Fibroblast of lung (primary cell): ENCODE measurements at regions not wholly inside any gene's neighbourhood (a gene's known extent, or its start where the extent isn't known, plus 50 kb on each side); places are given as distances from the start of the nearest gene placed in this dataset.

Source experiments
- DNase-seq, 2 donors: peaks; one replicate each; pipeline versions ENCODE4 v3.0.0 to v3.0.0-alpha.2; 2010; ENCODE audit warnings: low read depth in 2 of 2
- H2AFZ ChIP-seq: 2 replicates; pipeline ENCODE4 v1.5.1; 2012; ENCODE audit warnings: low read length, control low read depth, inconsistent platforms
- H3K27ac ChIP-seq: 2 replicates; pipeline ENCODE4 v1.5.1; 2011; ENCODE audit warnings: low read length, control low read depth; ENCODE audit not compliant: insufficient read depth
- H3K27me3 ChIP-seq: 2 replicates; pipeline ENCODE4 v1.5.1; 2011; ENCODE audit warnings: mild to moderate bottlenecking, low read length; ENCODE audit not compliant: control insufficient read depth, insufficient read depth
- H3K36me3 ChIP-seq: 2 replicates; pipeline ENCODE4 v1.5.1; 2011; ENCODE audit warnings: low read length; ENCODE audit not compliant: control insufficient read depth, insufficient read depth
- H3K4me1 ChIP-seq: 2 replicates; pipeline ENCODE4 v1.5.1; 2011; ENCODE audit warnings: low read length; ENCODE audit not compliant: control insufficient read depth, insufficient read depth; ENCODE audit errors: extremely low read depth
- H3K4me2 ChIP-seq: 2 replicates; pipeline ENCODE4 v1.5.1; 2011; ENCODE audit warnings: low read length, control low read depth; ENCODE audit not compliant: insufficient read depth; ENCODE audit errors: extremely low read depth
- H3K4me3 ChIP-seq, 4 experiments: fragments of 200-600 bp in 1 of 4; sonication (generic) in 1 of 4; replicated peaks in 1 of 4; 2 replicates each; pipeline ENCODE4 v1.5.1; 2011 to 2016; ENCODE audit warnings: low read length in 4 of 4, low read depth in 3 of 4, mild to moderate bottlenecking in 3 of 4, control low read depth in 2 of 4, inconsistent platforms in 1 of 4, mixed read lengths in 1 of 4; ENCODE audit not compliant: insufficient read depth in 1 of 4; ENCODE audit errors: control extremely low read depth in 1 of 4
- H3K79me2 ChIP-seq: 2 replicates; pipeline ENCODE4 v1.5.1; 2012; ENCODE audit warnings: mild to moderate bottlenecking, low read length, inconsistent platforms; ENCODE audit not compliant: control insufficient read depth, insufficient read depth
- H3K9ac ChIP-seq: 2 replicates; pipeline ENCODE4 v1.5.1; 2011; ENCODE audit warnings: mild to moderate bottlenecking, low read length, control low read depth; ENCODE audit not compliant: insufficient read depth
- H3K9me3 ChIP-seq: 2 replicates; pipeline ENCODE4 v1.5.1; 2012; ENCODE audit warnings: low read depth, low read length; ENCODE audit not compliant: control insufficient read depth, insufficient read depth
- H4K20me1 ChIP-seq: 2 replicates; pipeline ENCODE4 v1.5.1; 2011; ENCODE audit warnings: low read length; ENCODE audit not compliant: control insufficient read depth, insufficient read depth; ENCODE audit errors: extremely low read depth
- EZH2 ChIP-seq: IDR thresholded peaks from 2 replicates; pipeline ENCODE4 v1.5.1; 2012; ENCODE audit warnings: low read length, control low read depth, mild to moderate bottlenecking; ENCODE audit errors: missing control alignments
- TF ChIP-seq, protein P1 (sequence below), 2 donors: IDR thresholded peaks in 1 of 2; conservative IDR thresholded peaks in 1 of 2; 1 replicate in 1 of 2; 2 replicates in 1 of 2; pipeline ENCODE4 v1.5.1; 2011 to 2012; ENCODE audit warnings: low read length in 2 of 2, control low read depth in 1 of 2, inconsistent platforms in 1 of 2, low read depth in 1 of 2, mild to moderate bottlenecking in 1 of 2

DNA sequence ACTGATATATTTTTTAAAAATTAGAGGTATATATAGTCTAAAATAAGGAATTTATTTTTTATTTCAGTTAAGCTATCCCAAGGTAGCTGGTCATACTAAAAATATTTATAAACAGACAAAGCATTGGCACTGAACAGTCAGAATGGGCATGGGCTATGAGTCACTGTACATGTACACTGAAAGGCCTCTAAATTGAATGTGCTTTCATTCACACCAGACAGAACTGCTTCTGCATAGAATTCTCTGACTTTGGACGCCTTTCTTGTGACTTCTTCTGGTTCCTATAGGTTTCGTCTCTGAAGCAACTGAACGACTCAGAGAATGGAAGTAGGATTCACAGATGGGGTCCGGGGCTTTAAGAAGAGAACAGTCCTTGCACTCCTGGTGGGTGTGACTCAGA is 394.8 kb upstream of the MEF2C start:
- no peaks in the 10 kb centered on the region for H3K9me3 ChIP-seq
- no peak overlapping the region for H3K9ac ChIP-seq
- H4K20me1 ChIP-seq: no peaks in the 10 kb centered on the region
- no peaks in the 10 kb centered on the region for H3K27me3 ChIP-seq
- DNase-seq: peak; percentile 33 to 66
- H3K4me3 ChIP-seq: no peak overlapping the region
- H2AFZ ChIP-seq: no peak overlapping the region
- H3K79me2 ChIP-seq: no peaks in the 10 kb centered on the region
- no peaks in the 10 kb centered on the region for H3K36me3 ChIP-seq
- H3K27ac ChIP-seq: no peak overlapping the region
- no peak overlapping the region for H3K4me2 ChIP-seq
- TF ChIP-seq, protein P1, sequence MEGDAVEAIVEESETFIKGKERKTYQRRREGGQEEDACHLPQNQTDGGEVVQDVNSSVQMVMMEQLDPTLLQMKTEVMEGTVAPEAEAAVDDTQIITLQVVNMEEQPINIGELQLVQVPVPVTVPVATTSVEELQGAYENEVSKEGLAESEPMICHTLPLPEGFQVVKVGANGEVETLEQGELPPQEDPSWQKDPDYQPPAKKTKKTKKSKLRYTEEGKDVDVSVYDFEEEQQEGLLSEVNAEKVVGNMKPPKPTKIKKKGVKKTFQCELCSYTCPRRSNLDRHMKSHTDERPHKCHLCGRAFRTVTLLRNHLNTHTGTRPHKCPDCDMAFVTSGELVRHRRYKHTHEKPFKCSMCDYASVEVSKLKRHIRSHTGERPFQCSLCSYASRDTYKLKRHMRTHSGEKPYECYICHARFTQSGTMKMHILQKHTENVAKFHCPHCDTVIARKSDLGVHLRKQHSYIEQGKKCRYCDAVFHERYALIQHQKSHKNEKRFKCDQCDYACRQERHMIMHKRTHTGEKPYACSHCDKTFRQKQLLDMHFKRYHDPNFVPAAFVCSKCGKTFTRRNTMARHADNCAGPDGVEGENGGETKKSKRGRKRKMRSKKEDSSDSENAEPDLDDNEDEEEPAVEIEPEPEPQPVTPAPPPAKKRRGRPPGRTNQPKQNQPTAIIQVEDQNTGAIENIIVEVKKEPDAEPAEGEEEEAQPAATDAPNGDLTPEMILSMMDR (conservative IDR thresholded peaks at IDR 0.05 in 1 of 2, IDR thresholded peaks at IDR 0.05 in 1 of 2; ENCODE audit: low read depth in 1 of 2, low read length in 2 of 2): no peak
- no peak for TF ChIP-seq EZH2
- peaks cover 2% of the 10 kb centered on the region for H3K4me1 ChIP-seq

- Histone ChIP-seq H3K4me1 (no peaks in the 10 kb centered on the region), H3K27ac (no peak overlapping the region), H3K27me3 (no peaks in the 10 kb centered on the region), H2AFZ (no peak overlapping the region), H3K4me2 (no peak overlapping the region), H3K9me3 (no peaks in the 10 kb centered on the region), H3K36me3 (no peaks in the 10 kb centered on the region), H3K79me2 (no peaks in the 10 kb centered on the region), H3K4me3 (no peak overlapping the region), H3K9ac (no peak overlapping the region), H4K20me1 (no peaks in the 10 kb centered on the region)
- peak; percentile 65 to 72 for DNase-seq
- TF ChIP-seq EZH2: no peak
- TF ChIP-seq, protein P1 (conservative IDR thresholded peaks at IDR 0.05 in 1 of 2, IDR thresholded peaks at IDR 0.05 in 1 of 2; ENCODE audit: low read depth in 1 of 2, low read length in 2 of 2): no peak
Observed at GRCh38 chr5:89276566-89277305, 393.8 kb upstream of the MEF2C start.

- Histone ChIP-seq H3K9me3 (no peaks in the 10 kb centered on the region), H3K27ac (no peak overlapping the region), H3K4me1 (no peaks in the 10 kb centered on the region), H3K4me3 (no peak overlapping the region), H3K9ac (no peak overlapping the region), H2AFZ (no peak overlapping the region), H3K79me2 (no peaks in the 10 kb centered on the region), H3K4me2 (no peak overlapping the region), H3K36me3 (no peaks in the 10 kb centered on the region), H4K20me1 (no peaks in the 10 kb centered on the region), H3K27me3 (no peaks in the 10 kb centered on the region)
- DNase-seq: no peak
- TF ChIP-seq, protein P1 (conservative IDR thresholded peaks at IDR 0.05 in 1 of 2, IDR thresholded peaks at IDR 0.05 in 1 of 2; ENCODE audit: low read depth in 1 of 2, low read length in 2 of 2): no peak
- TF ChIP-seq EZH2: no peak
Observed at GRCh38 chr5:89275066-89275855, 392.3 kb upstream of the MEF2C start.
